SK-N-SH (cell line): ENCODE measurements at regions not wholly inside any gene's neighbourhood (a gene's known extent, or its start where the extent isn't known, plus 50 kb on each side); places are given as distances from the start of the nearest gene placed in this dataset.

Source experiments
- CTCF ChIA-PET: fragments of 300-600, 350-600 bp; formaldehyde crosslinking; extraction: SDS; loops from one replicate; lab custom pipeline; 2021; lab: Yijun Ruan, JAX
- POLR2A ChIA-PET: fragments of 350-600 bp; sonication (Branson Sonifier 250); formaldehyde crosslinking; extraction: SDS; loops from one replicate; lab custom pipeline; 2020; ENCODE audit warnings: antibody characterized with exemption, inconsistent platforms; lab: Yijun Ruan, JAX
- DNase-seq: peaks from one replicate; pipeline ENCODE4 v3.0.0; 2012
- H2AFZ ChIP-seq: fragments of 200-600 bp; sonication (generic); 2 replicates; pipeline ENCODE4 v1.8.1; 2016; ENCODE audit warnings: antibody characterized with exemption, mild to moderate bottlenecking, low read depth
- H3F3A ChIP-seq: fragments of 200-600 bp; sonication (generic); replicated peaks from 2 replicates; pipeline ENCODE3; 2016; ENCODE audit warnings: antibody characterized with exemption, mild to moderate bottlenecking; ENCODE audit not compliant: insufficient read depth
- H3K27ac ChIP-seq, 2 experiments: fragments of 200-500 bp in 1 of 2; fragments of 200-600 bp in 1 of 2; sonication (Bioruptor generic) in 1 of 2; sonication (generic), shearing (Covaris generic) in 1 of 2; 2 replicates each; pipeline versions ENCODE4 v1.5.1 to v1.6.1; 2014 to 2016; ENCODE audit warnings: low read depth in 2 of 2, inconsistent platforms in 1 of 2, low read length in 1 of 2, mild to moderate bottlenecking in 1 of 2, mixed read lengths in 1 of 2
- H3K27me3 ChIP-seq: fragments of 200-600 bp; sonication (generic), shearing (Covaris generic); 2 replicates; pipeline ENCODE4 v1.6.1; 2016; ENCODE audit warnings: mixed run types; ENCODE audit not compliant: insufficient read depth
- H3K36me3 ChIP-seq, 2 experiments: fragments of 200-500 bp in 1 of 2; fragments of 200-600 bp in 1 of 2; sonication (Bioruptor generic) in 1 of 2; sonication (generic) in 1 of 2; replicated peaks in 1 of 2; 2 replicates each; pipeline versions ENCODE3 to v1.5.1; 2014 to 2016; ENCODE audit warnings: low read length in 1 of 2, mild to moderate bottlenecking in 1 of 2; ENCODE audit not compliant: insufficient read depth in 2 of 2, control insufficient read depth in 1 of 2
- H3K4me1 ChIP-seq, 2 experiments: fragments of 200-500 bp in 1 of 2; fragments of 200-600 bp in 1 of 2; sonication (Bioruptor generic) in 1 of 2; sonication (generic), shearing (Covaris generic) in 1 of 2; 2 replicates each; pipeline versions ENCODE4 v1.5.1 to v1.6.1; 2014 to 2016; ENCODE audit warnings: low read depth in 1 of 2, low read length in 1 of 2, mixed run types in 1 of 2; ENCODE audit not compliant: insufficient read depth in 2 of 2, control insufficient read depth in 1 of 2
- H3K4me2 ChIP-seq: fragments of 200-600 bp; sonication (generic), shearing (Covaris generic); 2 replicates; pipeline ENCODE4 v1.6.1; 2017; ENCODE audit warnings: mixed run types
- H3K4me3 ChIP-seq, 2 experiments: fragments of 200-500 bp in 1 of 2; fragments of 200-600 bp in 1 of 2; sonication (Bioruptor generic) in 1 of 2; sonication (generic), shearing (Covaris generic) in 1 of 2; 2 replicates each; pipeline versions ENCODE4 v1.5.1 to v1.8.1; 2014 to 2016; ENCODE audit warnings: low read depth in 2 of 2, inconsistent platforms in 1 of 2, low read length in 1 of 2, mild to moderate bottlenecking in 1 of 2, mixed read lengths in 1 of 2, moderate library complexity in 1 of 2
- H3K79me2 ChIP-seq: fragments of 200-600 bp; sonication (generic); 2 replicates; pipeline ENCODE4 v1.8.1; 2017; ENCODE audit warnings: mild to moderate bottlenecking; ENCODE audit not compliant: insufficient read depth
- H3K9ac ChIP-seq: fragments of 200-600 bp; sonication (generic); 2 replicates; pipeline ENCODE4 v1.6.1; 2017; ENCODE audit warnings: mixed run types
- H3K9me2 ChIP-seq: fragments of 200-600 bp; sonication (generic); 2 replicates; pipeline ENCODE4 v1.6.1; 2017; ENCODE audit warnings: mixed run types
- H3K9me3 ChIP-seq: fragments of 200-600 bp; sonication (generic); 2 replicates; pipeline ENCODE4 v1.6.1; 2017; ENCODE audit warnings: mixed run types, mild to moderate bottlenecking, moderate library complexity
- H4K20me1 ChIP-seq: fragments of 200-600 bp; sonication (generic); 2 replicates; pipeline ENCODE4 v1.6.1; 2017; ENCODE audit warnings: mild to moderate bottlenecking, mixed run types; ENCODE audit not compliant: insufficient read depth
- EP300 ChIP-seq, 2 experiments: IDR thresholded peaks; 2 replicates each; pipeline versions ENCODE4 v1.4.0 to v1.6.1; 2012; ENCODE audit warnings: borderline replicate concordance in 1 of 2, low read depth in 1 of 2, low read length in 1 of 2
- JUND ChIP-seq: IDR thresholded peaks from 2 replicates; pipeline ENCODE4 v1.4.0; 2012
- MXI1 ChIP-seq: IDR thresholded peaks from 2 replicates; pipeline ENCODE4 v1.6.1; 2012; ENCODE audit warnings: mild to moderate bottlenecking, low read depth, low read length, improper control_type of control experiment
- NFIC ChIP-seq: IDR thresholded peaks from 2 replicates; pipeline ENCODE4 v1.4.0; 2012; ENCODE audit warnings: borderline replicate concordance
- POLR2AphosphoS5 ChIP-seq: IDR thresholded peaks from 2 replicates; pipeline ENCODE4 v1.6.1; 2012; ENCODE audit warnings: low read depth, low read length
- RAD21 ChIP-seq: IDR thresholded peaks from 2 replicates; pipeline ENCODE4 v1.6.1; 2012; ENCODE audit warnings: mild to moderate bottlenecking, low read length
- RFX5 ChIP-seq: IDR thresholded peaks from 2 replicates; pipeline ENCODE4 v1.6.1; 2012; ENCODE audit warnings: mild to moderate bottlenecking, improper control_type of control experiment, low read length
- TCF12 ChIP-seq: IDR thresholded peaks from 2 replicates; pipeline ENCODE4 v1.4.0; 2012
- TEAD4 ChIP-seq: IDR thresholded peaks from 2 replicates; pipeline ENCODE4 v1.4.0; 2012; ENCODE audit warnings: mild to moderate bottlenecking, borderline replicate concordance; ENCODE audit not compliant: insufficient read depth
- ZBTB33 ChIP-seq: IDR thresholded peaks from 2 replicates; pipeline ENCODE4 v1.4.0; 2012; ENCODE audit warnings: low read depth, borderline replicate concordance
- WGBS: methylation state at CpG from one replicate; pipeline ENCODE4 v1.1.6; 2017; ENCODE audit warnings: low lambda C conversion rate; 5-methylcytosine and 5-hydroxymethylcytosine counted together
- TF ChIP-seq, protein P1 (sequence below): fragments of 200-600 bp; sonication (generic); IDR thresholded peaks from 2 replicates; pipeline ENCODE4 v1.6.1; 2017; ENCODE audit warnings: antibody characterized with exemption, mild to moderate bottlenecking, moderate library complexity
- TF ChIP-seq, protein P2 (sequence below): IDR thresholded peaks from 2 replicates; pipeline ENCODE4; 2012

GRCh38 chr13:40017662-40018262 lies 362.3 kb downstream of the COG6 start:
- Histone ChIP-seq H3F3A (no peaks in the 10 kb centered on the region), H3K36me3 (no peaks in the 10 kb centered on the region), H3K9ac (no peak overlapping the region), H3K4me3 (no peak overlapping the region), H3K4me2 (no peak overlapping the region), H3K27ac (no peak overlapping the region), H2AFZ (no peak overlapping the region), H3K9me3 (no peaks in the 10 kb centered on the region), H4K20me1 (no peaks in the 10 kb centered on the region), H3K9me2 (no peaks in the 10 kb centered on the region), H3K4me1 (no peaks in the 10 kb centered on the region; a peak in 1 of 4 replicates), H3K79me2 (no peaks in the 10 kb centered on the region), H3K27me3 (no peaks in the 10 kb centered on the region)
- 76% methylated on average over 6 of the region's 6 CpGs for WGBS
- ChIA-PET POLR2A (no interaction called here), CTCF (interaction anchor here (1.2 to 2.0 kb wide), 3 partner anchors 8 to 75 kb away, joined by 4 to 6 read pairs (median 5); no protein-coding TSS in a partner anchor)
- DNase-seq: no peak
- TF ChIP-seq RFX5: no peak
- TF ChIP-seq MXI1: no peak
- TF ChIP-seq JUND: no peak

GRCh38 chr13:40023595-40024203 lies 368.2 kb downstream of the COG6 start:
- H3K4me1 ChIP-seq: peaks cover 8 to 16% of the 10 kb centered on the region in 2 experiments; a peak in 2 of 4 replicates
- POLR2A ChIA-PET: no interaction called here
- DNase-seq: no peak

DNA sequence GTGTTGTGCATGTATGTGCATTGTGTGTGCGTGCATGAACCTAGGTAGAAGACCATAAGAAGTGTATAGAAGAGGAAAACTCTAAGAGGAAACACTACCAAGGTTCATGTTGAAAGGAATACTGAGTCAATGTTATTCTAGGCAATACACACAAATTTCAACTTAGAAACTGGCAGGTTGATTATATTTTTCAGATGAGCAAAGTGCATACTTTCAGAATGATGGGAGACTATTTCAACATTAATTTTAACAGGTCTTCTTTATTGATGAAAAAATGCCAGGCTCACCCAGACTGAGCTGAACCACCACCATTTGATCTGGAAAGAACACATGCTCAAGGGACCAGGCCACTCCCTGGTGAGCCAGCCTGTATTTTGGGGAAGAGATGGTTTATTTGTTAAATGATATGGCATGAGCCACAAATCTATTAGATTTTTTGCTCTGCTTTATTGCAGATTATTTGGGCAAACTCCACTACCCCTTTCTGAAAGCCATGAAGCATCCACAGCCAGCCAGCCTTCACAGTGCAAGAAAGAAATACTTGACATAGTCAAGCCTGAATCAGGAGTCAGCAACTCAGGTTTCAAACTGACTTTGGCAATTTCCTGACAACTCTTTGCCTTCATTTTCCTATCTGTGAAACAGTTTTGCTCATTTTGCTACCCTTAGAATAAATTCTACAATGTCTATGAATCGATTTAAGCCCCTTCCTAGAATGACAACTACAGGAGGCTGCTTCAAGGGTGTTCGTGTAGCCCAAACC lies 368.9 kb downstream of the COG6 start:
- H3K9ac ChIP-seq: no peak overlapping the region
- H3K9me2 ChIP-seq: no peaks in the 10 kb centered on the region
- no peaks in the 10 kb centered on the region for H3K79me2 ChIP-seq
- ChIA-PET CTCF (interaction anchor here (1.0 kb wide), 1 partner anchor 85 kb away, joined by 3 read pairs; no protein-coding TSS in a partner anchor), POLR2A (no interaction called here)
- DNase-seq: no peak
- H4K20me1 ChIP-seq: no peaks in the 10 kb centered on the region
- no peaks in the 10 kb centered on the region for H3K36me3 ChIP-seq
- WGBS: 70% methylated on average over 3 of the region's 3 CpGs
- TF ChIP-seq, protein P1, sequence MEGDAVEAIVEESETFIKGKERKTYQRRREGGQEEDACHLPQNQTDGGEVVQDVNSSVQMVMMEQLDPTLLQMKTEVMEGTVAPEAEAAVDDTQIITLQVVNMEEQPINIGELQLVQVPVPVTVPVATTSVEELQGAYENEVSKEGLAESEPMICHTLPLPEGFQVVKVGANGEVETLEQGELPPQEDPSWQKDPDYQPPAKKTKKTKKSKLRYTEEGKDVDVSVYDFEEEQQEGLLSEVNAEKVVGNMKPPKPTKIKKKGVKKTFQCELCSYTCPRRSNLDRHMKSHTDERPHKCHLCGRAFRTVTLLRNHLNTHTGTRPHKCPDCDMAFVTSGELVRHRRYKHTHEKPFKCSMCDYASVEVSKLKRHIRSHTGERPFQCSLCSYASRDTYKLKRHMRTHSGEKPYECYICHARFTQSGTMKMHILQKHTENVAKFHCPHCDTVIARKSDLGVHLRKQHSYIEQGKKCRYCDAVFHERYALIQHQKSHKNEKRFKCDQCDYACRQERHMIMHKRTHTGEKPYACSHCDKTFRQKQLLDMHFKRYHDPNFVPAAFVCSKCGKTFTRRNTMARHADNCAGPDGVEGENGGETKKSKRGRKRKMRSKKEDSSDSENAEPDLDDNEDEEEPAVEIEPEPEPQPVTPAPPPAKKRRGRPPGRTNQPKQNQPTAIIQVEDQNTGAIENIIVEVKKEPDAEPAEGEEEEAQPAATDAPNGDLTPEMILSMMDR: no peak
- TF ChIP-seq, protein P2, sequence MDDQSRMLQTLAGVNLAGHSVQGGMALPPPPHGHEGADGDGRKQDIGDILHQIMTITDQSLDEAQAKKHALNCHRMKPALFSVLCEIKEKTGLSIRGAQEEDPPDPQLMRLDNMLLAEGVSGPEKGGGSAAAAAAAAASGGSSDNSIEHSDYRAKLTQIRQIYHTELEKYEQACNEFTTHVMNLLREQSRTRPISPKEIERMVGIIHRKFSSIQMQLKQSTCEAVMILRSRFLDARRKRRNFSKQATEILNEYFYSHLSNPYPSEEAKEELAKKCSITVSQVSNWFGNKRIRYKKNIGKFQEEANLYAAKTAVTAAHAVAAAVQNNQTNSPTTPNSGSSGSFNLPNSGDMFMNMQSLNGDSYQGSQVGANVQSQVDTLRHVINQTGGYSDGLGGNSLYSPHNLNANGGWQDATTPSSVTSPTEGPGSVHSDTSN: no peak
- no peak for TF ChIP-seq POLR2AphosphoS5
- no peak for TF ChIP-seq RAD21
- TF ChIP-seq TEAD4: no peak
- TF ChIP-seq EP300 (IDR thresholded peaks at IDR 0.05; ENCODE audit: borderline replicate concordance in 1 of 2, low read depth in 1 of 2, low read length in 1 of 2): no peak
- TF ChIP-seq JUND: no peak
- no peak for TF ChIP-seq ZBTB33
- no peak overlapping the region for H2AFZ ChIP-seq
- H3K4me3 ChIP-seq: no peak overlapping the region
- H3K9me3 ChIP-seq: no peaks in the 10 kb centered on the region
- H3K4me2 ChIP-seq: no peak overlapping the region
- no peaks in the 10 kb centered on the region for H3F3A ChIP-seq
- H3K27me3 ChIP-seq: no peaks in the 10 kb centered on the region
- no peak overlapping the region; a peak in 1 of 4 replicates for H3K27ac ChIP-seq
- peaks cover 8 to 16% of the 10 kb centered on the region in 2 experiments; a peak in 2 of 4 replicates for H3K4me1 ChIP-seq

More at GRCh38 chr13:40023595-40024203, 368.2 kb downstream of the COG6 start:
- 42% methylated on average over 3 of the region's 3 CpGs for WGBS
- 0 out of 2 replicates have a peak, but pooled peaks have one; percentile 32 for TF ChIP-seq POLR2AphosphoS5
- no peak for TF ChIP-seq NFIC
- peak; percentile 79 for TF ChIP-seq TCF12
- Histone ChIP-seq H3K27me3 (no peaks in the 10 kb centered on the region), H3F3A (no peaks in the 10 kb centered on the region), H3K9me2 (no peaks in the 10 kb centered on the region), H3K27ac (no peak overlapping the region; a peak in 1 of 4 replicates), H3K9me3 (no peaks in the 10 kb centered on the region), H3K79me2 (no peaks in the 10 kb centered on the region), H3K4me2 (no peak overlapping the region), H4K20me1 (no peaks in the 10 kb centered on the region), H3K36me3 (no peaks in the 10 kb centered on the region), H3K4me3 (no peak overlapping the region), H2AFZ (no peak overlapping the region), H3K9ac (no peak overlapping the region)
- CTCF ChIA-PET: interaction anchor here (0.8 to 1.0 kb wide), 3 partner anchors 11 to 84 kb away, joined by 3 to 4 read pairs (median 4); no protein-coding TSS in a partner anchor
